ENCODE measurements at regions not wholly inside any gene's neighbourhood (a gene's known extent, or its start where the extent isn't known, plus 50 kb on each side); places are given as distances from the start of the nearest gene placed in this dataset.

- no peak for TF ChIP-seq EZH2 (IDR thresholded peaks at IDR 0.05; ENCODE audit: borderline replicate concordance)
- TF ChIP-seq, protein P1, sequence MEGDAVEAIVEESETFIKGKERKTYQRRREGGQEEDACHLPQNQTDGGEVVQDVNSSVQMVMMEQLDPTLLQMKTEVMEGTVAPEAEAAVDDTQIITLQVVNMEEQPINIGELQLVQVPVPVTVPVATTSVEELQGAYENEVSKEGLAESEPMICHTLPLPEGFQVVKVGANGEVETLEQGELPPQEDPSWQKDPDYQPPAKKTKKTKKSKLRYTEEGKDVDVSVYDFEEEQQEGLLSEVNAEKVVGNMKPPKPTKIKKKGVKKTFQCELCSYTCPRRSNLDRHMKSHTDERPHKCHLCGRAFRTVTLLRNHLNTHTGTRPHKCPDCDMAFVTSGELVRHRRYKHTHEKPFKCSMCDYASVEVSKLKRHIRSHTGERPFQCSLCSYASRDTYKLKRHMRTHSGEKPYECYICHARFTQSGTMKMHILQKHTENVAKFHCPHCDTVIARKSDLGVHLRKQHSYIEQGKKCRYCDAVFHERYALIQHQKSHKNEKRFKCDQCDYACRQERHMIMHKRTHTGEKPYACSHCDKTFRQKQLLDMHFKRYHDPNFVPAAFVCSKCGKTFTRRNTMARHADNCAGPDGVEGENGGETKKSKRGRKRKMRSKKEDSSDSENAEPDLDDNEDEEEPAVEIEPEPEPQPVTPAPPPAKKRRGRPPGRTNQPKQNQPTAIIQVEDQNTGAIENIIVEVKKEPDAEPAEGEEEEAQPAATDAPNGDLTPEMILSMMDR (IDR thresholded peaks at IDR 0.05; ENCODE audit: poor library complexity) = no peak
Measured at GRCh38 chr13:40292536-40292935, 373.9 kb downstream of the FOXO1 start.
